GM19043 (cell line): ENCODE measurements at regions not wholly inside any gene's neighbourhood (a gene's known extent, or its start where the extent isn't known, plus 50 kb on each side); places are given as distances from the start of the nearest gene placed in this dataset.

Experiments
- ATAC-seq: cut with Tn5 transposase; IDR thresholded peaks from one replicate; pipeline ENCODE4 v1.9.1; 2021; ENCODE audit warnings: low read depth; ENCODE audit not compliant: unreplicated experiment

GRCh38 chr21:24205319-24205718, 1402.0 kb downstream of the MRPL39 start:
- ATAC-seq, result no peak

DNA sequence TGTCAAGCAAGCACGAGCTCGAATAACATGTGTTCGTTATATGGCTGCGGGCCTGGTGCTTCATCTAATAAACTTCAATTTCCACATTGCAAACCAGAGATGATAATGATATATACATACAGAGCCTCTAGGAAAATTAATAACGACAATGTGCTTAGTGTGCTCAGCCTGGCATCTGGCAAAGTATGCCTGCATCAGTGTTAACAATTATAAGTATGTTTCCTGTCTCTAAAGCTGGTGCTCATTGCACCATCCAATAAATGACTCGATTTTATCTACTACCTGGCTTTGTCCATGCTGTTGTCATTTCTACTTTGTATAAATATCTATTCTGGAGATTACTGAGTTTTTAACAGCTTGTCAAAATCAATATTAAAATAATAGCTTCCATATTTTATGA, 1402.6 kb downstream of the MRPL39 start:
- ATAC-seq, result no peak

GRCh38 chr21:24200052-24200451, 1407.2 kb downstream of the MRPL39 start:
- peak; percentile 67 for ATAC-seq

DNA sequence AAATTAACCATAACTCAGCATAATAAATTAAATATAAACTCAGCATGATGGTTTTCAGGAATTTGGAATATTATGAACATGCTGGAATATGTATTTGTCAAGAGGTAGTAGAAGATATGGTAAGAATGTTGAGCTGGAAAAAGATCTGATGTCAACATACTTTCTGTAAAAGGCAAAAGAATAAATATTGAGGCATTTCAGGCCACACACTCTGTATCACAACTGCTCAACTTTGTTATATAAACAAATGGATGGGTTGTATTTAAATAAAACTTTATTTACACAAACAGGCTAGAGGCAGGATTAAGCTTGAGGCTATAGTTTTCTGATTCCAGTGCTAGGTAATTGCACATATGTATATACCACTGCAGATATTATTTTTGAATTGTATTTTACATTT, 1409.4 kb downstream of the MRPL39 start:
- ATAC-seq, result no peak

DNA sequence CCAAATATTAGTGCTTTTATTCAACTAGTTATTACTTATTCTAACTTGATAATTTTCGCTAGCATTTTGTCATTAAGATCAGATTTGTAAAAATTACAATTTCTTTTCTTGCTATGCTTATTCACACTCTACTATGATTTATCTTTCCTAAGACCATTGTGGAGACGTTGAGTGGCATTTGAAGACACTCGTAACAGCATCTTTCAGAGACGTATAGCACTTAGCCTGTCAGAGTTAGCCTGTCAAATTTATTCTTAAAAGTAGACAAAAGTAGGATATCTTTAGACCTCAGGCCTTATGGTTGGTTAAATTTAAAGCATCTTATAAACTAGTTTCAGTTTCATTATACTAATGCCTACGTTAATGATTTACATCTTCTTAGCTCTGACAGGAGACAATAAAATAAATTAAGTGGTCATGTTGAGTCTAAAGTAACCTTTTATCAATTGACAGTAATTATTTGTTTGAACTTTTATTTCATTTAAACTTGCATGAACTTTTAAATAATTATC, 1410.1 kb downstream of the MRPL39 start:
- peak; percentile 56 for ATAC-seq

- ATAC-seq, result no peak
Observed at GRCh38 chr21:24188506-24188905, 1418.8 kb downstream of the MRPL39 start.

DNA sequence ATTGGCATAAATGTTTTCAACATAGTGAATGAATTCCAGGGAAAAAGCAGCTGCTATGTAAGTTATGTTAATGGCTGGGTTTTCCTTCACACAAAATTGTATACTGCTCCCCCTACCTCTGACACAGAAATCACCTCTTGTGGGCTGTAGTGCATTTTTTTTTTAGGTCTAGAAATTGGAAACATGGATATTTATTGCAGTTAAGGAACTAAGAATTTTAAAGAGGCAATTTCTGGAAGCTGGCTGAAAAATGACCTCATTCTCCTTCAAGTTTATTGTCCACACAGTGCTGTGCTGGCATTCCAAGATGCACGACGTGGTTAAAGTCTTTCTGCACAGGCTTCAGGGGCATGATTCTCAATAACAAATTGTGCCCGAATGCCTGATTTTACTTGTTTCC, 1424.2 kb downstream of the MRPL39 start:
- ATAC-seq, result no peak

DNA sequence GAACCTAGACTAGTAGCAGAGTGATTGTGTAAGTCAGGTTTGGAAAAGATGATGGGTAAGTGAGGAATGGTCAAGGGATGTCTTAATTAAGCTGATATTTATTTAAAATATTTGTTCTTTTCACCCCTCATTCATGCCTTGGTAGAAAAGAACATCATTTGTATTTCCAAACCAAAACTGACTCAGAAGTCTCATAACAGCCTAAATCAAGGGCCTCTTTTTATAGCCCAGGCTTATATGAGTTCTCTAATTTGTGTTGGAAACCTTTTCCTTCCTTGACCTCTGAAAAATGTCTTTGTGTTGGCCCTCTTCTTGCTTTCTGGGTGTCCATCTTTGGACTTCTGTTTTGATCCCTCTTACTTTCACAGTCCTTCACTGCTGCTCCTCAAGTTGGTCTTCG, 1428.2 kb downstream of the MRPL39 start:
- ATAC-seq, result no peak

GRCh38 chr21:24175106-24175505, 1432.2 kb downstream of the MRPL39 start:
- ATAC-seq, result no peak

- no peak for ATAC-seq
Observed at GRCh38 chr21:24171736-24172135, 1435.5 kb downstream of the MRPL39 start.

DNA sequence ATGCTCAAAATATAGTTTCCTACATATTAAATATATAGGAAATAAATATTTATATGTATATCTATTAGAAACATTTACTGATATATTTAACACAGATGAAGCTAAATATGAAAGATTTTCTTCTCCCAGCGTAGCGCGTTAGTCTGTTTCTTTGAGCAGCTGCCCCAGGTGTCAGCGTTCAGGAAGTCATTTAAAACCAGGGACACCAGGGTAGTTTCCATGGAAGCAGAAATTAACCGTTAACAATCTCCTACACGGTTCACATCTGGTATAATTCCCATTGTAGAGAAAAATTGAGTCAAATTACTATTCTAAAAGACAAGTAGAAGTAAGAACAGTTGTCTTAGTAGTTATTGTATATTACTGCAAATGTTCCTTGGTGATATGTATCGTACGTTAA, 1443.7 kb downstream of the MRPL39 start:
- ATAC-seq, result no peak

- ATAC-seq, result no peak
Observed at GRCh38 chr21:24160528-24160927, 1446.8 kb downstream of the MRPL39 start.

DNA sequence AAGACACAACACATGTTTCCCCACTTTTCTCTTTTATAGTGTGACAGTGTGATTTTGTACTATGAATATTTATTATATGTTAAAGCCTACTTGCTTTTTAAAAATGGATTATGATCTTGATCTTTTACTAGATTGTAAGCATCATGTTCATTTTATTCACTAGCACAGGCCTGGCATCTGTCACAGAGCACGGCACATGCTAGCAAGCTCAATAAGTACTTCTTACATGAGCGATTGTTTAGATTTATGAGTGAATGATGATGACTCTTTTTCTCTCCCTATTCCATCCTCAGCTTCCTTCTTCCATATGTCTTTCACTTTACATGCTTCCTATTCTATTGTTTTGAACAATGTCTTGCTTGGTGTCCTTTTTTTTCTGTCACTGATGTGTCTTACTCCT, 1454.1 kb downstream of the MRPL39 start:
- no peak for ATAC-seq

DNA sequence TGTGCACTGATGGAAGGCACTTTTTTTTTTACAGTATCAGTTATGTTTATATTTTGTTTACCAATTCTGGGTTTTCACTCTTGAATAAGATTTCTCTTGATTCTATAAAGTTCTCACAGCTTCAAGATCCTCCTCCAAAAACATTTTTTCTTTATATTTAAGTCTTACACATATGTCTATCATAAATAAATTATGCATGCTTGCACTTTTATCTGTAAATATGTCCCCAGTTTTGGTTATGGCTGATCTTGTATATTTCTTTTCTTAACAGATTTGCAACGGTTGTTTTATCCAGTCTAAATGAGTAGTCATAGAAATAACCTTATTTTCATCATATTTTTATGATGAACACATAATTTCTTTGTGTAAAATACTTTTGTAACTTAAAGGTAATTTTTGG, 1456.5 kb downstream of the MRPL39 start:
- ATAC-seq, result no peak

GRCh38 chr21:24148461-24148860, 1458.8 kb downstream of the MRPL39 start:
- ATAC-seq, result no peak

- ATAC-seq, result no peak
Observed at GRCh38 chr21:24147674-24148073, 1459.6 kb downstream of the MRPL39 start.

- no peak for ATAC-seq
Observed at GRCh38 chr21:24131056-24131455, 1476.2 kb downstream of the MRPL39 start.

DNA sequence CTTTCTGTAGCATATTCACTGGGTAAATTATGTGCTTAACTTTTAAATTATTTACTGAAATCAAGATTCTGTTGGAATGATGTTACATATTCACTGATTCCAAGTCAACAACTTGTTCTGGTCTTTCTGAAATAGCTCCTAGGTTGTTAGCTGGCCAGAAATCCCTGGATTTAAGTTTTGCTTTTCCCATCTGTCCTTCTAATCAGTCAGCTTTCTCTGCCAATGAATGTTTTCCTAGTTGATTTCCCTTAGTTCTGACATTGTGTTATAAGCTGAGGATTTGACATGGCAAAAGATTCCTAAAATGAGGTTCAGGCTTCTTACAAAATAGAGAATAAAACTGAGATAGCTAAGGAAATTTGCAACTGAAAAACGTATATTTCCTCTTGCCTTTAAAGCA, 1479.6 kb downstream of the MRPL39 start:
- ATAC-seq, result no peak

DNA sequence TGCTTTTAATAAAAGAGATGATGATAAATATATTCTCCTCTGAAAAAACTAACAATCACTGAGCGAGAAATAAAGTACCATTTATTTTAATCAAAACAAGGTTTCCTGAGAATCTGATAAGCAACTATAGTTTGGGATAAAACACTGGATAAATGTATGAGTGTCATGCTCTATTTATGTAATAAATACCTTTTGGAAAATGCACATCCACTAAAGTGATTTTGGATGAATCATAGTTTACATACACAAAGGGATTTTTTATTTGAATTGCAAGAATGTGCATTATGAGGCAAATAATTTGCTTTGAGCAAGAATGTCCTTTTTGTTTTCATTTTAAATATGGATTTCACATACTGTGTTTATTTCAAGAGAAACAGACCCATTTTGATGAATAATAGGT, 1483.5 kb downstream of the MRPL39 start:
- no peak for ATAC-seq

- no peak for ATAC-seq
Observed at GRCh38 chr21:24118738-24119459, 1488.4 kb downstream of the MRPL39 start.

DNA sequence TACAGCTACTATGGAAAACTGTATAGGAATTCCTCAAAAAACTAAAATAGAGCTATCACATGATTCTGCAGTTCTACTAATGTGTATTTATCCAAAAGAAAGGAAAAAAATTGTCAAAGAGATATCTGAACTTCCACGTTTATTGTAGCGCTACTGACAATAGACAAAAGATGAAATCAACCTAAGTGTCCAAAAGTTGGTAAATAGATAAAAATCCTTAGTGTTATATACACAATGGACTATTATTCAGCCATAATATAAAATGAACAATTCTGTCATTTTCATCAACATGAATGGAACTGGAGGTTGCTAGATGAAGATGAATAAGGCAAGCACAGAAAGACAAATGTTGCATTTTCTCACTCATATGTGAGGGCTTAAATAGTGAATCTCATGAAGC, 1492.1 kb downstream of the MRPL39 start:
- ATAC-seq, result no peak

GRCh38 chr21:24112020-24112419, 1495.3 kb downstream of the MRPL39 start:
- no peak for ATAC-seq

- no peak for ATAC-seq
Observed at GRCh38 chr21:24110846-24111245, 1496.4 kb downstream of the MRPL39 start.
